Ovary (tissue), 7 donors: ENCODE measurements at regions not wholly inside any gene's neighbourhood (a gene's known extent, or its start where the extent isn't known, plus 50 kb on each side); places are given as distances from the start of the nearest gene placed in this dataset.

Experiments
- DNase-seq, 5 donors: peaks; one replicate each; pipeline ENCODE4 v3.0.0-alpha.2; 2019 to 2020
- H3K27ac ChIP-seq, 2 donors: fragments of 200-600 bp; one replicate each; pipeline versions ENCODE4 v1.5.1 to v1.8.0; 2019 to 2022
- H3K27me3 ChIP-seq: fragments of 200-600 bp; one replicate; pipeline ENCODE4 v1.8.0; 2022
- H3K36me3 ChIP-seq: fragments of 200-600 bp; sonication (generic); one replicate; pipeline ENCODE4 v1.5.1; 2019
- H3K4me1 ChIP-seq: one replicate; pipeline ENCODE4 v1.8.1; 2013; ENCODE audit warnings: mild to moderate bottlenecking, moderate library complexity; ENCODE audit not compliant: insufficient read depth
- H3K4me3 ChIP-seq: fragments of 200-600 bp; sonication (generic); one replicate; pipeline ENCODE4 v1.5.1; 2017
- H3K9me3 ChIP-seq, 2 donors: fragments of 200-600 bp in 1 of 2; sonication (generic) in 1 of 2; one replicate each; pipeline versions ENCODE4 v1.5.1 to v1.8.1; 2013 to 2019; ENCODE audit warnings: mild to moderate bottlenecking in 1 of 2, moderate library complexity in 1 of 2
- EP300 ChIP-seq: sonication (generic); formaldehyde crosslinking; IDR thresholded peaks from one replicate; pipeline ENCODE4 v1.6.1; 2017; ENCODE audit warnings: antibody characterized with exemption
- POLR2A ChIP-seq: fragments of 450-650 bp; IDR thresholded peaks from one replicate; pipeline ENCODE4 v1.6.1; 2017; ENCODE audit warnings: antibody characterized with exemption, mild to moderate bottlenecking, moderate library complexity
- WGBS, 3 donors: extraction: QIAGEN DNeasy Blood & Tissue Kit in 1 of 3; methylation state at CpG; one replicate each; pipeline versions ENCODE4 v1.1.5 to v1.1.7; 2013 to 2017; 5-methylcytosine and 5-hydroxymethylcytosine counted together
- intact Hi-C, 4 donors: fragments of 100-400 bp; cut with DNase I; formaldehyde crosslinking; loops; one replicate each; pipeline versions ENCODE4 v1.11.0 to v1.15.1; 2022 to 2023
- TF ChIP-seq, protein P1 (sequence below), 3 donors: fragments of 450-650 bp in 2 of 3; fragments of 200-600 bp in 1 of 3; IDR thresholded peaks; one replicate each; pipeline versions ENCODE4 v1.5.1 to v1.8.0; 2016 to 2022; ENCODE audit warnings: antibody characterized with exemption in 3 of 3, mild to moderate bottlenecking in 1 of 3
- donor health status: DM: no; HTN: no; CAD: no; lungs with moderate emphysema.
- donor health status: DM: no; HTN: no; CAD: no.
- donor health status: Bipolar disorder and iron deficiency.
- donor health status: DM: no; HTN: no; CAD: no.
- donor health status: DM: yes; HTN: yes; CAD: no.

DNA sequence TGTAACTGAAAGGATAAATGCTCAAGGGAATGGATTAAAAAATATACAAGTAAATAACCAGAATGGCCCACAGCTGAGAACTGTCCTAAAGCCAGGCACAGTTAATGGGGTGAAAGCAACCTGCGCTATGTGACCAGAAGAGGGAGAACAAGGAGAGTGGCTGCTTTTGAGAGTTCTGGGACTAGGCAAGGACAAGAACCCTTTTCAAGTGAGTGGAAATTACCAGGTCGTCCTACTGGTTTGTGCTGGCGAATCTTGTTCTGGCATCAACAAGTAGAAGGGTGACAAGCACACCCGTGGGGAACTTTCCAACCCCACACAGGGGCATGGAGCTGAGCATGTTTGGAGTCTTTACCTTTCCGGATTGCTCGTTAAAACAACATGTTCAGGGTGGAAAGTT lies 82.8 kb downstream of the TMEM17 start:
- TF ChIP-seq POLR2A: no peak
- TF ChIP-seq, protein P1, sequence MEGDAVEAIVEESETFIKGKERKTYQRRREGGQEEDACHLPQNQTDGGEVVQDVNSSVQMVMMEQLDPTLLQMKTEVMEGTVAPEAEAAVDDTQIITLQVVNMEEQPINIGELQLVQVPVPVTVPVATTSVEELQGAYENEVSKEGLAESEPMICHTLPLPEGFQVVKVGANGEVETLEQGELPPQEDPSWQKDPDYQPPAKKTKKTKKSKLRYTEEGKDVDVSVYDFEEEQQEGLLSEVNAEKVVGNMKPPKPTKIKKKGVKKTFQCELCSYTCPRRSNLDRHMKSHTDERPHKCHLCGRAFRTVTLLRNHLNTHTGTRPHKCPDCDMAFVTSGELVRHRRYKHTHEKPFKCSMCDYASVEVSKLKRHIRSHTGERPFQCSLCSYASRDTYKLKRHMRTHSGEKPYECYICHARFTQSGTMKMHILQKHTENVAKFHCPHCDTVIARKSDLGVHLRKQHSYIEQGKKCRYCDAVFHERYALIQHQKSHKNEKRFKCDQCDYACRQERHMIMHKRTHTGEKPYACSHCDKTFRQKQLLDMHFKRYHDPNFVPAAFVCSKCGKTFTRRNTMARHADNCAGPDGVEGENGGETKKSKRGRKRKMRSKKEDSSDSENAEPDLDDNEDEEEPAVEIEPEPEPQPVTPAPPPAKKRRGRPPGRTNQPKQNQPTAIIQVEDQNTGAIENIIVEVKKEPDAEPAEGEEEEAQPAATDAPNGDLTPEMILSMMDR (IDR thresholded peaks at IDR 0.05): no peak
- no peak for TF ChIP-seq EP300
- no peaks in the 10 kb centered on the region for H3K4me1 ChIP-seq
- no peaks in the 10 kb centered on the region for H3K27me3 ChIP-seq
- intact Hi-C loops: no loop called here
- H3K9me3 ChIP-seq: no peaks in the 10 kb centered on the region
- H3K27ac ChIP-seq: no peak overlapping the region
- H3K4me3 ChIP-seq: no peak overlapping the region
- 72 to 76% (median 75%) methylated on average over 6 of the region's 6 CpGs for WGBS, 3 donors
- H3K36me3 ChIP-seq: no peaks in the 10 kb centered on the region
- DNase-seq: no peak

DNA sequence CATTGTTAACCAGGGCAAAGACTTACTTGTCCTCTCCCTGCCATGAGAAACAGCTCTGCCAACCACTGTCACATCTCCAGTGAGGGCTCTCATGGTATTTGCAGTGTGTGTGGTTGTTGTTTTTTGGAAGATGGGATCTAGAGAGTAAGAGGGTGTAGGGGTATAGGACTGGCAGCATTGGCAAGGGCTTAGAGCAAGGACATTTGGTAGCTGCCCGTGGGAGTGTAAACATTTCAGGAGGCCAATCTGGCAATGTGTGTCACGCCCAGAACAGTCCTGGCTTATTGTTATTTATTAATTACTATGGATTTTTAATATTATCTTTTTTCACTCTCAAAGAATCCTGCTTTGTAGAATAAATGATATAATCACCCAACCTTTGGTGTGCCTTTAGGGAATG lies 90.5 kb downstream of the TMEM17 start:
- peaks cover 9% of the 10 kb centered on the region for H3K4me1 ChIP-seq
- no peaks in the 10 kb centered on the region for H3K9me3 ChIP-seq
- H3K27ac ChIP-seq: no peak overlapping the region
- no peak overlapping the region for H3K4me3 ChIP-seq
- no peaks in the 10 kb centered on the region for H3K27me3 ChIP-seq
- intact Hi-C loops: loop anchor here in 2 of 4 donors (10.0 kb wide), 1 partner anchor 501 kb away; no protein-coding TSS in a partner anchor
- no peaks in the 10 kb centered on the region for H3K36me3 ChIP-seq
- DNase-seq: no peak
- TF ChIP-seq POLR2A: no peak
- TF ChIP-seq EP300: no peak
- TF ChIP-seq, protein P1 (IDR thresholded peaks at IDR 0.05): no peak
- 77 to 86% (median 78%) methylated on average over 2 of the region's 2 CpGs for WGBS, 3 donors

DNA sequence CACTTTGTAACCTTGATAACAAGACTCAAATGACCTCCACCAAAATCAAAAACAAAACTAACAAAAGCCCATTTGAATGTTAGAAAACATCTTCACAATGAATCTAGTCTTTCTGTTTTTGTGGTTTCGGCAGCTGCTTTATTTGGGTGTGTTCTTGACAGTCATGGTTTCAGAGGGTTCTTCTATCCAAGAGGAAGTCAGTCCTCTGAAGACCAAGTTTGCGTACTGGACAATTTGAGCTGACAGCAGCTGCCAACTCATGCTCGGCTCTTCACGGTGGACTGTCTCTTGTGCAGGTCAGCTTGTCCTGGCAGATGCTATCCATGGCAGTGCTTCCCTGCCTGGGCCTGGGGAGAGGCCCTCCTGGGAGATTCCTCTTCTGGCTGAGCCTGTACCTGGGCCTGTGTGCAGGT lies 91.0 kb downstream of the TMEM17 start:
- DNase-seq: no peak
- Histone ChIP-seq H3K36me3 (no peaks in the 10 kb centered on the region), H3K4me3 (no peak overlapping the region), H3K27ac (no peak overlapping the region), H3K9me3 (no peaks in the 10 kb centered on the region), H3K27me3 (no peaks in the 10 kb centered on the region), H3K4me1 (peaks cover 9% of the 10 kb centered on the region)
- TF ChIP-seq EP300 (no peak), POLR2A (no peak)
- TF ChIP-seq, protein P1 (IDR thresholded peaks at IDR 0.05): no peak
- WGBS, 3 donors: 26 to 46% (median 41%) methylated on average over 4 of the region's 4 CpGs
- intact Hi-C loops: loop anchor here in 2 of 4 donors (10.0 kb wide), 1 partner anchor 500 kb away; no protein-coding TSS in a partner anchor

DNA sequence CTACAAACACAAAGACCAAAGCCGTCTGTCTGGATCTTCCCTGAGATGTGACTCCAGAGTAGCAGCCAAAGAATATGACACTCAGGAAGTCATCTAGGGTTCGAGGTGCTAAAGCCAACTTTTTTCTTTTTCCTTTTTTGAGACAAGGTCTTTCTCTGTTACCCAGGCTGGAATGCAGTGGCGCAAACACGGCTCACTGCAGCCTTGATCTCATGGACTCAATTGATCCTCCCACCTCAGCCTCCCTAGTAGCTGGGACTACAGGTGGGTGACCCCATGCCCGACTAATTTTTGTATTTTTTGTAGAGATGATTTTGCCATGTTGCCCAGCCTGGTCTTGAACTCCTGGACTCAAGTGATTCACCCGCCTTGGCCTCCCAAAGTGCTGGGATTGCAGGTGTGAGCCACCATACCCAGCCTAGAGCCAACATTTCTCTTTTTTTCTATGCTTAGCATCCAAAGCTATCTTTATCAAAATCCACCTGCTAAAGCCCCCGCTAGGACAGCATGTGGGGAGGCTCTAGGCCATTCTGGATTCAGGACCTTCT lies 92.8 kb downstream of the TMEM17 start:
- TF ChIP-seq, protein P1 (IDR thresholded peaks at IDR 0.05): no peak
- TF ChIP-seq POLR2A: no peak
- no peak for TF ChIP-seq EP300
- Histone ChIP-seq H3K36me3 (no peaks in the 10 kb centered on the region), H3K27me3 (no peaks in the 10 kb centered on the region), H3K4me3 (no peak overlapping the region), H3K9me3 (no peaks in the 10 kb centered on the region), H3K4me1 (peaks cover 9% of the 10 kb centered on the region), H3K27ac (no peak overlapping the region)
- intact Hi-C loops: loop anchor here (5.0 to 10.0 kb wide), 4 partner anchors 216 to 498 kb away; partner anchors contain the start of gene B3GNT2 (in 1 of the 4)
- no peak for DNase-seq
- WGBS, 3 donors: 78 to 86% (median 81%) methylated on average over 7 of the region's 7 CpGs
